WTC11 (cell line): ENCODE measurements at regions not wholly inside any gene's neighbourhood (a gene's known extent, or its start where the extent isn't known, plus 50 kb on each side); places are given as distances from the start of the nearest gene placed in this dataset.

Source experiments
- ATAC-seq: fragments of 200-7000 bp; cut with Tn5 transposase; 2 replicates; pipeline ENCODE4 v1.10.0; 2021; ENCODE audit warnings: mild to moderate bottlenecking, moderate library complexity
- CTCF ChIA-PET: fragments of 300-600 bp; sonication (Branson Sonifier 250); formaldehyde crosslinking; loops from one replicate; lab custom pipeline; 2021; ENCODE audit warnings: antibody characterized with exemption; lab: Charles Lee
- POLR2A ChIA-PET: fragments of 350-600 bp; sonication (Branson Sonifier 250); formaldehyde crosslinking; loops from one replicate; lab custom pipeline; 2021; ENCODE audit warnings: antibody characterized with exemption; lab: Charles Lee
- DNase-seq: peaks from one replicate; pipeline ENCODE4 v3.0.0; 2021; ENCODE audit warnings: low spot score
- H3K27ac Mint-ChIP-seq: 2 replicates; pipeline ENCODE4 v1.8.0; 2021; ENCODE audit warnings: mixed read lengths
- H3K27me3 Mint-ChIP-seq: 2 replicates; pipeline ENCODE4 v1.8.0; 2021; ENCODE audit warnings: low read depth, mild to moderate bottlenecking, moderate library complexity, mixed read lengths
- H3K36me3 Mint-ChIP-seq: 2 replicates; pipeline ENCODE4 v1.8.0; 2021; ENCODE audit warnings: mixed read lengths
- H3K4me1 Mint-ChIP-seq: 2 replicates; pipeline ENCODE4 v1.8.0; 2022; ENCODE audit warnings: mixed read lengths
- H3K4me3 Mint-ChIP-seq: 2 replicates; pipeline ENCODE4 v1.8.0; 2021; ENCODE audit warnings: mild to moderate bottlenecking, moderate library complexity, mixed read lengths
- H3K9me3 Mint-ChIP-seq: 2 replicates; pipeline ENCODE4 v1.8.0; 2021; ENCODE audit warnings: mixed read lengths
- CBFB ChIP-seq: sonication (generic); formaldehyde crosslinking; IDR thresholded peaks from 2 replicates; pipeline ENCODE4 v1.8.1; 2022; ENCODE audit warnings: mild to moderate bottlenecking, low read depth, missing genetic modification reagents
- EMX1 ChIP-seq: fragments of 250-450 bp; sonication (Bioruptor Pico); IDR thresholded peaks from 2 replicates; pipeline ENCODE4 v1.8.0; 2021; ENCODE audit warnings: mild to moderate bottlenecking
- FOXK1 ChIP-seq: sonication (generic); formaldehyde crosslinking; IDR thresholded peaks from 2 replicates; pipeline ENCODE4 v1.8.0; 2022; ENCODE audit warnings: mild to moderate bottlenecking, moderate library complexity, missing genetic modification reagents
- HMGA2 ChIP-seq: fragments of 250-450 bp; sonication (Bioruptor Pico); IDR thresholded peaks from 2 replicates; pipeline ENCODE4 v1.4.0; 2021; ENCODE audit warnings: mild to moderate bottlenecking, moderate library complexity
- IRF2 ChIP-seq: sonication (generic); formaldehyde crosslinking; IDR thresholded peaks from 2 replicates; pipeline ENCODE4 v1.8.0; 2022; ENCODE audit warnings: low read depth, missing genetic modification reagents, borderline replicate concordance
- KAT7 ChIP-seq: sonication (generic); formaldehyde crosslinking; IDR thresholded peaks from 2 replicates; pipeline ENCODE4 v1.8.1; 2023; ENCODE audit warnings: missing genetic modification reagents, mild to moderate bottlenecking, borderline replicate concordance
- MXD4 ChIP-seq: fragments of 250-450 bp; sonication (Bioruptor Pico); IDR thresholded peaks from 2 replicates; pipeline ENCODE4 v1.8.0; 2021; ENCODE audit warnings: mild to moderate bottlenecking, moderate library complexity, borderline replicate concordance
- MYBL2 ChIP-seq: sonication (generic); formaldehyde crosslinking; IDR thresholded peaks from 2 replicates; pipeline ENCODE4 v1.8.1; 2023; ENCODE audit warnings: mild to moderate bottlenecking, moderate library complexity, missing genetic modification reagents
- NFE2L1 ChIP-seq: sonication (generic); formaldehyde crosslinking; IDR thresholded peaks from 2 replicates; pipeline ENCODE4 v1.8.1; 2023; ENCODE audit warnings: missing genetic modification reagents
- NR1H2 ChIP-seq: sonication (generic); formaldehyde crosslinking; IDR thresholded peaks from 2 replicates; pipeline ENCODE4 v1.9.0; 2021; ENCODE audit warnings: mild to moderate bottlenecking, moderate library complexity, missing genetic modification reagents
- NR2C2 ChIP-seq: sonication (generic); formaldehyde crosslinking; IDR thresholded peaks from 2 replicates; pipeline ENCODE4 v1.8.0; 2022; ENCODE audit warnings: mild to moderate bottlenecking, missing genetic modification reagents
- ZNF138 ChIP-seq: sonication (generic); formaldehyde crosslinking; conservative IDR thresholded peaks from 2 replicates; pipeline ENCODE4 v1.8.1; 2022; ENCODE audit warnings: mild to moderate bottlenecking, moderate library complexity, missing genetic modification reagents
- ZNF396 ChIP-seq: fragments of 250-450 bp; sonication (Bioruptor Pico); IDR thresholded peaks from 2 replicates; pipeline ENCODE4 v1.8.0; 2021; ENCODE audit warnings: mild to moderate bottlenecking, moderate library complexity, borderline replicate concordance
- TF ChIP-seq, protein P1 (sequence below): fragments of 250-450 bp; sonication (Bioruptor Pico); IDR thresholded peaks from 2 replicates; pipeline ENCODE4 v1.8.0; 2021; ENCODE audit warnings: mild to moderate bottlenecking
- TF ChIP-seq, protein P2 (sequence below): sonication (generic); formaldehyde crosslinking; conservative IDR thresholded peaks from 2 replicates; pipeline ENCODE4 v1.8.1; 2022; ENCODE audit warnings: mild to moderate bottlenecking, missing genetic modification reagents
- TF ChIP-seq, protein P3 (sequence below): sonication (generic); formaldehyde crosslinking; IDR thresholded peaks from 2 replicates; pipeline ENCODE4 v1.8.1; 2023; ENCODE audit warnings: mild to moderate bottlenecking, missing genetic modification reagents, borderline replicate concordance
- TF ChIP-seq, protein P4 (sequence below): sonication (generic); formaldehyde crosslinking; IDR thresholded peaks from 2 replicates; pipeline ENCODE4 v1.8.0; 2023; ENCODE audit warnings: missing genetic modification reagents, mild to moderate bottlenecking, borderline replicate concordance
- TF ChIP-seq, protein P5 (sequence below): sonication (generic); formaldehyde crosslinking; IDR thresholded peaks from 2 replicates; pipeline ENCODE4 v1.8.1; 2022; ENCODE audit warnings: low read depth, missing genetic modification reagents, borderline replicate concordance
- TF ChIP-seq, protein P6 (sequence below): sonication (generic); formaldehyde crosslinking; IDR thresholded peaks from 2 replicates; pipeline ENCODE4 v1.8.1; 2022; ENCODE audit warnings: mild to moderate bottlenecking, missing genetic modification reagents, moderate library complexity, borderline replicate concordance
- TF ChIP-seq, protein P7 (sequence below): fragments of 250-450 bp; sonication (Bioruptor Pico); IDR thresholded peaks from 2 replicates; pipeline ENCODE4 v1.9.0; 2021; ENCODE audit warnings: mild to moderate bottlenecking
- TF ChIP-seq, protein P8 (sequence below): sonication (generic); formaldehyde crosslinking; conservative IDR thresholded peaks from 2 replicates; pipeline ENCODE4 v1.8.1; 2023; ENCODE audit warnings: mild to moderate bottlenecking, low read depth, missing genetic modification reagents, moderate library complexity

DNA sequence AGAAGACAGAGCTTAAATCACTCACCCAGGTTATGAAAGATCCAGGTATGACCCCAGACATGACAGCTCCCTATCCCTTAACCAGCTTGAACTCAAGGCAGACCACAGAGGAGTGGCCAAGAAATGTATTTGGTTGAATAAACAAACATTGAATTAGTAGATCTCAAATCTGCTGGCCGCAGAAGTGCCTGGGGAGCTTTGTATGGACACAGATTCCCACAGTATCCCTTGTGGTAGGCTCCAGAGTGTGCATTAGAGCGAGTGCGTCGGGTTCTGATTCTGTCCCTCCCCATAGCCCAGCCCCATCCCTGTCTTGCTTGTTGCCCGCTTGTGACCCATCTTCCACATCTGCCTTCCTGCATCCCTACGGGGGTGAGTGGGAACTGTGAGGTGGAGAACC lies 118.8 kb upstream of the FOXF1 start (continued):
- TF ChIP-seq, protein P1, sequence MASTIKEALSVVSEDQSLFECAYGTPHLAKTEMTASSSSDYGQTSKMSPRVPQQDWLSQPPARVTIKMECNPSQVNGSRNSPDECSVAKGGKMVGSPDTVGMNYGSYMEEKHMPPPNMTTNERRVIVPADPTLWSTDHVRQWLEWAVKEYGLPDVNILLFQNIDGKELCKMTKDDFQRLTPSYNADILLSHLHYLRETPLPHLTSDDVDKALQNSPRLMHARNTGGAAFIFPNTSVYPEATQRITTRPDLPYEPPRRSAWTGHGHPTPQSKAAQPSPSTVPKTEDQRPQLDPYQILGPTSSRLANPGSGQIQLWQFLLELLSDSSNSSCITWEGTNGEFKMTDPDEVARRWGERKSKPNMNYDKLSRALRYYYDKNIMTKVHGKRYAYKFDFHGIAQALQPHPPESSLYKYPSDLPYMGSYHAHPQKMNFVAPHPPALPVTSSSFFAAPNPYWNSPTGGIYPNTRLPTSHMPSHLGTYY: no peak
- TF ChIP-seq, protein P2, sequence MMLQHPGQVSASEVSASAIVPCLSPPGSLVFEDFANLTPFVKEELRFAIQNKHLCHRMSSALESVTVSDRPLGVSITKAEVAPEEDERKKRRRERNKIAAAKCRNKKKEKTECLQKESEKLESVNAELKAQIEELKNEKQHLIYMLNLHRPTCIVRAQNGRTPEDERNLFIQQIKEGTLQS (CRISPR knock-in tag): no peak
- TF ChIP-seq, protein P3, sequence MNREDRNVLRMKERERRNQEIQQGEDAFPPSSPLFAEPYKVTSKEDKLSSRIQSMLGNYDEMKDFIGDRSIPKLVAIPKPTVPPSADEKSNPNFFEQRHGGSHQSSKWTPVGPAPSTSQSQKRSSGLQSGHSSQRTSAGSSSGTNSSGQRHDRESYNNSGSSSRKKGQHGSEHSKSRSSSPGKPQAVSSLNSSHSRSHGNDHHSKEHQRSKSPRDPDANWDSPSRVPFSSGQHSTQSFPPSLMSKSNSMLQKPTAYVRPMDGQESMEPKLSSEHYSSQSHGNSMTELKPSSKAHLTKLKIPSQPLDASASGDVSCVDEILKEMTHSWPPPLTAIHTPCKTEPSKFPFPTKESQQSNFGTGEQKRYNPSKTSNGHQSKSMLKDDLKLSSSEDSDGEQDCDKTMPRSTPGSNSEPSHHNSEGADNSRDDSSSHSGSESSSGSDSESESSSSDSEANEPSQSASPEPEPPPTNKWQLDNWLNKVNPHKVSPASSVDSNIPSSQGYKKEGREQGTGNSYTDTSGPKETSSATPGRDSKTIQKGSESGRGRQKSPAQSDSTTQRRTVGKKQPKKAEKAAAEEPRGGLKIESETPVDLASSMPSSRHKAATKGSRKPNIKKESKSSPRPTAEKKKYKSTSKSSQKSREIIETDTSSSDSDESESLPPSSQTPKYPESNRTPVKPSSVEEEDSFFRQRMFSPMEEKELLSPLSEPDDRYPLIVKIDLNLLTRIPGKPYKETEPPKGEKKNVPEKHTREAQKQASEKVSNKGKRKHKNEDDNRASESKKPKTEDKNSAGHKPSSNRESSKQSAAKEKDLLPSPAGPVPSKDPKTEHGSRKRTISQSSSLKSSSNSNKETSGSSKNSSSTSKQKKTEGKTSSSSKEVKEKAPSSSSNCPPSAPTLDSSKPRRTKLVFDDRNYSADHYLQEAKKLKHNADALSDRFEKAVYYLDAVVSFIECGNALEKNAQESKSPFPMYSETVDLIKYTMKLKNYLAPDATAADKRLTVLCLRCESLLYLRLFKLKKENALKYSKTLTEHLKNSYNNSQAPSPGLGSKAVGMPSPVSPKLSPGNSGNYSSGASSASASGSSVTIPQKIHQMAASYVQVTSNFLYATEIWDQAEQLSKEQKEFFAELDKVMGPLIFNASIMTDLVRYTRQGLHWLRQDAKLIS (CRISPR knock-in tag): no peak
- TF ChIP-seq ZNF396 (CRISPR knock-in tag) (no peak), MYBL2 (CRISPR knock-in tag) (no peak)
- TF ChIP-seq, protein P4, sequence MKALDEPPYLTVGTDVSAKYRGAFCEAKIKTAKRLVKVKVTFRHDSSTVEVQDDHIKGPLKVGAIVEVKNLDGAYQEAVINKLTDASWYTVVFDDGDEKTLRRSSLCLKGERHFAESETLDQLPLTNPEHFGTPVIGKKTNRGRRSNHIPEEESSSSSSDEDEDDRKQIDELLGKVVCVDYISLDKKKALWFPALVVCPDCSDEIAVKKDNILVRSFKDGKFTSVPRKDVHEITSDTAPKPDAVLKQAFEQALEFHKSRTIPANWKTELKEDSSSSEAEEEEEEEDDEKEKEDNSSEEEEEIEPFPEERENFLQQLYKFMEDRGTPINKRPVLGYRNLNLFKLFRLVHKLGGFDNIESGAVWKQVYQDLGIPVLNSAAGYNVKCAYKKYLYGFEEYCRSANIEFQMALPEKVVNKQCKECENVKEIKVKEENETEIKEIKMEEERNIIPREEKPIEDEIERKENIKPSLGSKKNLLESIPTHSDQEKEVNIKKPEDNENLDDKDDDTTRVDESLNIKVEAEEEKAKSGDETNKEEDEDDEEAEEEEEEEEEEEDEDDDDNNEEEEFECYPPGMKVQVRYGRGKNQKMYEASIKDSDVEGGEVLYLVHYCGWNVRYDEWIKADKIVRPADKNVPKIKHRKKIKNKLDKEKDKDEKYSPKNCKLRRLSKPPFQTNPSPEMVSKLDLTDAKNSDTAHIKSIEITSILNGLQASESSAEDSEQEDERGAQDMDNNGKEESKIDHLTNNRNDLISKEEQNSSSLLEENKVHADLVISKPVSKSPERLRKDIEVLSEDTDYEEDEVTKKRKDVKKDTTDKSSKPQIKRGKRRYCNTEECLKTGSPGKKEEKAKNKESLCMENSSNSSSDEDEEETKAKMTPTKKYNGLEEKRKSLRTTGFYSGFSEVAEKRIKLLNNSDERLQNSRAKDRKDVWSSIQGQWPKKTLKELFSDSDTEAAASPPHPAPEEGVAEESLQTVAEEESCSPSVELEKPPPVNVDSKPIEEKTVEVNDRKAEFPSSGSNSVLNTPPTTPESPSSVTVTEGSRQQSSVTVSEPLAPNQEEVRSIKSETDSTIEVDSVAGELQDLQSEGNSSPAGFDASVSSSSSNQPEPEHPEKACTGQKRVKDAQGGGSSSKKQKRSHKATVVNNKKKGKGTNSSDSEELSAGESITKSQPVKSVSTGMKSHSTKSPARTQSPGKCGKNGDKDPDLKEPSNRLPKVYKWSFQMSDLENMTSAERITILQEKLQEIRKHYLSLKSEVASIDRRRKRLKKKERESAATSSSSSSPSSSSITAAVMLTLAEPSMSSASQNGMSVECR (CRISPR knock-in tag): no peak

DNA sequence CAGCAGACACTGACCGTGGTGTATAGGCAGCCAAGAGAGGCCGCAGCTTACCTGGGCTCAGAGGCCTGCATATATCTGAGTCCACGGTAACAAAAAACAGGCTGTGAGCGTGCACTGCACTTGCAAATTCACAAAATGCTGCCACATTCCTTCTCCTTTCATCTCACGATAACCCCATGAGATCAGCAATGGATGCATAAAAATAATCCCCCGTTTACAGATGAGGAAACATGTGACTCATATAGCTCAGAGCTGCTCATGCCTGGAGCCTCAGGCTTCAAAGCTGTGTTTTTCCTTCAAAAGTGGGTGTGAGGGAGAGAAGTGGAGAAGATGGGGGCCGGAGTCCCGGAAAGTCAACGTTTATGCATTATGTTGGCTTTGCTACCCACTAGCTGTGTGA lies 118.3 kb upstream of the FOXF1 start:
- Mint-ChIP-seq H3K36me3 (no peaks in the 10 kb centered on the region), H3K27me3 (no peaks in the 10 kb centered on the region; the same call in 1 of the 2 replicates), H3K4me3 (no peak overlapping the region), H3K9me3 (peaks cover 4% of the 10 kb centered on the region), H3K4me1 (peaks cover 12% of the 10 kb centered on the region), H3K27ac (no peak overlapping the region)
- DNase-seq (no peak), ATAC-seq (no peak)
- ChIA-PET CTCF (interaction anchor here (1.1 kb wide), 1 partner anchor 319 kb away, joined by 3 read pairs; no protein-coding TSS in a partner anchor), POLR2A (no interaction called here)
- TF ChIP-seq HMGA2 (CRISPR knock-in tag) (no peak), NR2C2 (CRISPR knock-in tag) (no peak), NR1H2 (CRISPR knock-in tag) (no peak), EMX1 (no peak), IRF2 (no peak), NFE2L1 (CRISPR knock-in tag) (no peak), CBFB (CRISPR knock-in tag) (no peak), KAT7 (no peak), FOXK1 (CRISPR knock-in tag) (no peak), MXD4 (no peak), ZNF138 (CRISPR knock-in tag) (no peak)
- TF ChIP-seq, protein P5, sequence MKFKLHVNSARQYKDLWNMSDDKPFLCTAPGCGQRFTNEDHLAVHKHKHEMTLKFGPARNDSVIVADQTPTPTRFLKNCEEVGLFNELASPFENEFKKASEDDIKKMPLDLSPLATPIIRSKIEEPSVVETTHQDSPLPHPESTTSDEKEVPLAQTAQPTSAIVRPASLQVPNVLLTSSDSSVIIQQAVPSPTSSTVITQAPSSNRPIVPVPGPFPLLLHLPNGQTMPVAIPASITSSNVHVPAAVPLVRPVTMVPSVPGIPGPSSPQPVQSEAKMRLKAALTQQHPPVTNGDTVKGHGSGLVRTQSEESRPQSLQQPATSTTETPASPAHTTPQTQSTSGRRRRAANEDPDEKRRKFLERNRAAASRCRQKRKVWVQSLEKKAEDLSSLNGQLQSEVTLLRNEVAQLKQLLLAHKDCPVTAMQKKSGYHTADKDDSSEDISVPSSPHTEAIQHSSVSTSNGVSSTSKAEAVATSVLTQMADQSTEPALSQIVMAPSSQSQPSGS (CRISPR knock-in tag): no peak
- TF ChIP-seq, protein P6, sequence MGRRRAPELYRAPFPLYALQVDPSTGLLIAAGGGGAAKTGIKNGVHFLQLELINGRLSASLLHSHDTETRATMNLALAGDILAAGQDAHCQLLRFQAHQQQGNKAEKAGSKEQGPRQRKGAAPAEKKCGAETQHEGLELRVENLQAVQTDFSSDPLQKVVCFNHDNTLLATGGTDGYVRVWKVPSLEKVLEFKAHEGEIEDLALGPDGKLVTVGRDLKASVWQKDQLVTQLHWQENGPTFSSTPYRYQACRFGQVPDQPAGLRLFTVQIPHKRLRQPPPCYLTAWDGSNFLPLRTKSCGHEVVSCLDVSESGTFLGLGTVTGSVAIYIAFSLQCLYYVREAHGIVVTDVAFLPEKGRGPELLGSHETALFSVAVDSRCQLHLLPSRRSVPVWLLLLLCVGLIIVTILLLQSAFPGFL: no peak
- TF ChIP-seq, protein P7, sequence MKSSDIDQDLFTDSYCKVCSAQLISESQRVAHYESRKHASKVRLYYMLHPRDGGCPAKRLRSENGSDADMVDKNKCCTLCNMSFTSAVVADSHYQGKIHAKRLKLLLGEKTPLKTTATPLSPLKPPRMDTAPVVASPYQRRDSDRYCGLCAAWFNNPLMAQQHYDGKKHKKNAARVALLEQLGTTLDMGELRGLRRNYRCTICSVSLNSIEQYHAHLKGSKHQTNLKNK (CRISPR knock-in tag): no peak
- TF ChIP-seq, protein P8, sequence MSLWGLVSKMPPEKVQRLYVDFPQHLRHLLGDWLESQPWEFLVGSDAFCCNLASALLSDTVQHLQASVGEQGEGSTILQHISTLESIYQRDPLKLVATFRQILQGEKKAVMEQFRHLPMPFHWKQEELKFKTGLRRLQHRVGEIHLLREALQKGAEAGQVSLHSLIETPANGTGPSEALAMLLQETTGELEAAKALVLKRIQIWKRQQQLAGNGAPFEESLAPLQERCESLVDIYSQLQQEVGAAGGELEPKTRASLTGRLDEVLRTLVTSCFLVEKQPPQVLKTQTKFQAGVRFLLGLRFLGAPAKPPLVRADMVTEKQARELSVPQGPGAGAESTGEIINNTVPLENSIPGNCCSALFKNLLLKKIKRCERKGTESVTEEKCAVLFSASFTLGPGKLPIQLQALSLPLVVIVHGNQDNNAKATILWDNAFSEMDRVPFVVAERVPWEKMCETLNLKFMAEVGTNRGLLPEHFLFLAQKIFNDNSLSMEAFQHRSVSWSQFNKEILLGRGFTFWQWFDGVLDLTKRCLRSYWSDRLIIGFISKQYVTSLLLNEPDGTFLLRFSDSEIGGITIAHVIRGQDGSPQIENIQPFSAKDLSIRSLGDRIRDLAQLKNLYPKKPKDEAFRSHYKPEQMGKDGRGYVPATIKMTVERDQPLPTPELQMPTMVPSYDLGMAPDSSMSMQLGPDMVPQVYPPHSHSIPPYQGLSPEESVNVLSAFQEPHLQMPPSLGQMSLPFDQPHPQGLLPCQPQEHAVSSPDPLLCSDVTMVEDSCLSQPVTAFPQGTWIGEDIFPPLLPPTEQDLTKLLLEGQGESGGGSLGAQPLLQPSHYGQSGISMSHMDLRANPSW: no peak
